Bronchial epithelial cell (primary cell): ENCODE measurements at regions not wholly inside any gene's neighbourhood (a gene's known extent, or its start where the extent isn't known, plus 50 kb on each side); places are given as distances from the start of the nearest gene placed in this dataset.
"Not testable (repeated sequence)": the region's sequence is repeated elsewhere in the genome, so short reads cannot be mapped to it uniquely, and the experiment has no call there.

Experiments
- DNase-seq: peaks from one replicate; pipeline ENCODE4 v3.0.0-alpha.2; 2010; ENCODE audit warnings: low read depth
- FAIRE-seq: peaks from 2 replicates; lab custom pipeline; 2011; peaks lifted over from hg19 to GRCh38; lab: Jason Lieb, UNC
- H3K27me3 ChIP-seq: 2 replicates; pipeline ENCODE4 v1.5.1; 2011; ENCODE audit warnings: low read length; ENCODE audit not compliant: control insufficient read depth, insufficient read depth
- H3K36me3 ChIP-seq: 2 replicates; pipeline ENCODE4 v1.5.1; 2011; ENCODE audit warnings: low read length; ENCODE audit not compliant: control insufficient read depth, insufficient read depth
- H3K4me3 ChIP-seq: 2 replicates; pipeline ENCODE4 v1.5.1; 2011; ENCODE audit warnings: mild to moderate bottlenecking, low read depth, low read length, control low read depth
- TF ChIP-seq, protein P1 (sequence below): IDR thresholded peaks from 2 replicates; pipeline ENCODE4 v1.5.1; 2011; ENCODE audit warnings: mild to moderate bottlenecking, moderate library complexity, low read length, control low read depth, inconsistent platforms; ENCODE audit not compliant: insufficient read depth, severe bottlenecking

DNA sequence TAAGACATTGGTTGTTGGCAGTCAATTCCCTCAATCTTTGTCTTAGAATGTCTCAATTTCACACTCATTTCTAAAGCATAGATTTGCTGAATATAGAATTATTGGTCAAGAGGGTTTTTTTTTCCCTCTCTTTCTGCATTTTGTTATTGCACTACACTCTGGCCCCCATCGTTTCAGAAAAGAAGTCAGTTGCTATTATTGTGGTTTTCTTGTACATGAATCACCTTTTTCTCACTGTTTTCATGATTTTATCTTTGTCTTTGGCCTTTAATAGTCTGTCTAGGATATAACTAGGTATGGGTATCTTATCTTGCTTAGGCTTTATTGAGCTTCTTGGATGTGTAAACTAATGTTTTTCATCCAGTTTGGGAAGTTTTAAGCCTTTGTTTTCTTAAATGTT is 194.3 kb upstream of the DAAM1 start:
- Histone ChIP-seq H3K4me3 (no peak overlapping the region), H3K36me3 (no peaks in the 10 kb centered on the region), H3K27me3 (no peaks in the 10 kb centered on the region)
- FAIRE-seq (no peak), DNase-seq (no peak)
- TF ChIP-seq, protein P1, sequence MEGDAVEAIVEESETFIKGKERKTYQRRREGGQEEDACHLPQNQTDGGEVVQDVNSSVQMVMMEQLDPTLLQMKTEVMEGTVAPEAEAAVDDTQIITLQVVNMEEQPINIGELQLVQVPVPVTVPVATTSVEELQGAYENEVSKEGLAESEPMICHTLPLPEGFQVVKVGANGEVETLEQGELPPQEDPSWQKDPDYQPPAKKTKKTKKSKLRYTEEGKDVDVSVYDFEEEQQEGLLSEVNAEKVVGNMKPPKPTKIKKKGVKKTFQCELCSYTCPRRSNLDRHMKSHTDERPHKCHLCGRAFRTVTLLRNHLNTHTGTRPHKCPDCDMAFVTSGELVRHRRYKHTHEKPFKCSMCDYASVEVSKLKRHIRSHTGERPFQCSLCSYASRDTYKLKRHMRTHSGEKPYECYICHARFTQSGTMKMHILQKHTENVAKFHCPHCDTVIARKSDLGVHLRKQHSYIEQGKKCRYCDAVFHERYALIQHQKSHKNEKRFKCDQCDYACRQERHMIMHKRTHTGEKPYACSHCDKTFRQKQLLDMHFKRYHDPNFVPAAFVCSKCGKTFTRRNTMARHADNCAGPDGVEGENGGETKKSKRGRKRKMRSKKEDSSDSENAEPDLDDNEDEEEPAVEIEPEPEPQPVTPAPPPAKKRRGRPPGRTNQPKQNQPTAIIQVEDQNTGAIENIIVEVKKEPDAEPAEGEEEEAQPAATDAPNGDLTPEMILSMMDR = no peak

DNA sequence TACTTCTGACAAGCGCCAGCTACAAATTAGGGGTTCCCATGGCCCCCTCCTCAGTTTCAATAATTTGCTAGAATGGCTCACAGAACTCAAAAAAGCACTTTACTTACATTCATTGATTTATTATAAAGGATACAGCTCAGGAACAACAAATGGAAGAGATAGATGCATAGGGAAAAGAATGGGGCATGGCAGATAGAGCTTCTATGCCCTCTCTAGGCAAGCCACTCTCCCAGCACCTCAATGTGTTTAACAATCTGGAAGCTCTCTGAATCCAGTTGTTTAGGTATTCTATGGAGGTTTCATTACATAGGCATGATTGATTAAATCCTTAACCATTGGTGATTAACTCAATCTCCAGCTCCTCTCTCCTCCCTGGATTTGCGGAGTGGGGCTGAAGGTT is 184.5 kb upstream of the DAAM1 start:
- Histone ChIP-seq H3K36me3 (no peaks in the 10 kb centered on the region), H3K27me3 (no peaks in the 10 kb centered on the region), H3K4me3 (no peak overlapping the region)
- TF ChIP-seq, protein P1 = peak; percentile 5
- FAIRE-seq (no peak), DNase-seq (no peak)

DNA sequence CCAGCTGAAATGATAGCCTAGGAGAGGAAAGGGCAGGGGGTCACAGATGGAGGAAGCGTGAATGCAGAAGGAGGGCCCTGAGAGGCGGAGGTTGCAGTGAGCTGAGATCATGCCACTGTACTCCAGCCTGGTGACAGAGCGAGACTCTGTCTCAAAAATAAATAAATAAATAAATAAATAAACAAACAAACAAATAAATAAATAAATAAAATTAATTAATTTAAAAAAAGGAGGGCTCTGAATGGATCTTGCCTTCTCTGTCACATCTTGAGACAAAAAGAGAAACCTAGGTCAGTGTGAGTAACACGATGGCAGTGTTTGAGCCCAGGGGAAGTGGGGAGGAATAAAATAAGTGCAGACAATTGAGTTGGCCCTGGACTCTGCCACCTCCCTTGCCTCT is 182.3 kb upstream of the DAAM1 start:
- H3K4me3 ChIP-seq, H3K36me3 ChIP-seq, FAIRE-seq, DNase-seq, H3K27me3 ChIP-seq: not testable (repeated sequence)

DNA sequence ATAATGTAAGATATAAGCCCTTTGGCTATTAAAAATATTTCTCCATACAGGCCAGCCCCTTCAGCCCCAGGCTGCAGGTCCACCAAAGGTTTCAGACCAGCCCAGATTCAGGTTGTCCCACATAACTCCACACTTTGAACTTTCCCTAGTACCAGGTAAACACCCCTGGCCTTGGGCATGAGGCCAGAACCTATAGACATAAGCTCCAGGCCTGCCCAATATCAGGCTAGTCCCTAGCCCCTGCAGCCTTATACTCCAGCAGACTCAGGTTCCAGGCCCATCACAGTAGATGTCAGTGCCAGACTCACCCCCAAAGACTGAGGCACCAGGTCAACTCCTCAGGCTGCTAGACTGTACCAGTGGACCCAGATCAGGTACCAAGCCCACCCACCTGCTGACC is 178.5 kb upstream of the DAAM1 start:
- Histone ChIP-seq H3K36me3 (no peaks in the 10 kb centered on the region), H3K4me3 (no peak overlapping the region), H3K27me3 (no peaks in the 10 kb centered on the region)
- FAIRE-seq = no peak
- TF ChIP-seq, protein P1 = no peak
- DNase-seq = no peak

DNA sequence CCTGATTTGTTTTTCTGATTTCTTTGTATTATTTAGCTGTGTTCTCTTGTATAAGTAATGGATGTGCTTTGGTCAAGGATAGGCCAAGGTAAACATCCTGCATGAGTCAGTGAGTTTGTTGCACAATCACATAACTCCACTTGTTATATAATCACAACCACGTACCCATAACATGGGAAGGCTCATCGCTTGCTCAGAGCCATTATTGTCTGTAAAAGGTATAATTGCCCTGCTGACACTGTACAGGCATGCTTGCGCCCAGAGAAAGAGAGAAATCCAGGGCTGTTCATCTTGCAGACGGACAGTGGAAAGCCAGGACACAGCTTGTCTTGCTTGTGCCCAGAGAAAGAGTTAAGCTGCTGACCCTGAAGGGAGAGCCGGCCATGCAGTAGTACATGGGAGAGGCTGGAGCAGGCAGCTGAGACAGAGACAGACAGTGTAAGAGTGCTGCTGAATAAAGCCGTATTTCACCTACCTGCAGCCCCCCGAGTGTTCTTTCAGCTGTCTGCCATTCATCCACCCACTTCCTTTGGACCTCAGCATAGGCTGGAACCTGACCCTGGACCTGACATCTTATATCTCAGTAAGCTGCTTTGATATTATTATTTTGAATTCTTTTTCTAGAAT is 174.7 kb upstream of the DAAM1 start:
- Histone ChIP-seq H3K4me3 (no peak overlapping the region), H3K27me3 (no peaks in the 10 kb centered on the region), H3K36me3 (no peaks in the 10 kb centered on the region)
- peak; percentile 84 for DNase-seq
- TF ChIP-seq, protein P1 = no peak
- FAIRE-seq = no peak

DNA sequence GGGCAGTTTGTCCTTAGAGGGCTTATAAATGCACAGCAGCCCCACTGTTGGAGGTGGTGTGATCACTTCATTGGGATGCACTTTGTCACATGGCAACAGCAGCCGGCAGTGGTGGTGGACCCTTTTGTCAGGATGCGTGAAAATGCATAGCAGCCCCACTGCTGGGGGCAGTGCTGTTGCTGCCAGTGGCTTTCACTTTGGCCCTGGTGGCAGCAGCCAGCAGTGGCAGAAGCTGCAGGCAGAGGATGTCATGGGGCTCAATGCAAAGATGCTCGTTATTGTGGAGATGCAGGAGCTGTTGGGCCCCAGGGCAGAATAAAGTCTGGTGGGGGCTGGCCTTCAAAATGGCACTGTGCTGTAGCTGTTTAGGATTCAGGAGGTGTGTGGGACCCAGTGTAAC is 173.0 kb upstream of the DAAM1 start:
- DNase-seq = no peak
- TF ChIP-seq, protein P1 = no peak
- Histone ChIP-seq H3K4me3 (no peak overlapping the region), H3K36me3 (no peaks in the 10 kb centered on the region), H3K27me3 (no peaks in the 10 kb centered on the region)
- FAIRE-seq = no peak
